Spleen (tissue), 11 donors: ENCODE measurements at regions not wholly inside any gene's neighbourhood (a gene's known extent, or its start where the extent isn't known, plus 50 kb on each side); places are given as distances from the start of the nearest gene placed in this dataset.

Experiments
- DNase-seq: peaks from one replicate; pipeline ENCODE4 v3.0.0-alpha.2; 2020
- H3K27ac ChIP-seq, 8 donors: fragments of 200-600 bp; sonication (generic) in 7 of 8; 1 replicate in 4 of 8; 2 replicates in 4 of 8; pipeline versions ENCODE4 v1.5.0 to v1.8.0; 2016 to 2021; ENCODE audit warnings: inconsistent platforms in 4 of 8, mild to moderate bottlenecking in 4 of 8, moderate library complexity in 1 of 8
- H3K27me3 ChIP-seq, 7 donors: fragments of 200-600 bp; sonication (generic) in 6 of 7; replicated peaks in 1 of 7; 1 replicate in 4 of 7; 2 replicates in 3 of 7; pipeline versions ENCODE4 v1.5.0 to v1.8.0; 2016 to 2021; ENCODE audit warnings: inconsistent platforms in 3 of 7, mild to moderate bottlenecking in 1 of 7
- H3K36me3 ChIP-seq, 6 donors: fragments of 200-600 bp; sonication (generic) in 5 of 6; 1 replicate in 4 of 6; 2 replicates in 2 of 6; pipeline versions ENCODE4 v1.5.0 to v1.8.0; 2016 to 2021; ENCODE audit warnings: inconsistent platforms in 2 of 6
- H3K4me1 ChIP-seq, 6 donors: fragments of 200-600 bp; sonication (generic) in 5 of 6; 1 replicate in 3 of 6; 2 replicates in 3 of 6; pipeline versions ENCODE4 v1.5.0 to v1.8.0; 2016 to 2021; ENCODE audit warnings: inconsistent platforms in 3 of 6
- H3K4me3 ChIP-seq, 8 donors: fragments of 200-600 bp; sonication (generic) in 7 of 8; 1 replicate in 4 of 8; 2 replicates in 4 of 8; pipeline versions ENCODE4 v1.5.0 to v1.8.0; 2016 to 2021; ENCODE audit warnings: inconsistent platforms in 4 of 8, mild to moderate bottlenecking in 4 of 8, moderate library complexity in 2 of 8
- H3K9me3 ChIP-seq, 8 donors: fragments of 200-600 bp; sonication (generic) in 7 of 8; 1 replicate in 4 of 8; 2 replicates in 4 of 8; pipeline versions ENCODE4 v1.5.0 to v1.8.0; 2016 to 2021; ENCODE audit warnings: inconsistent platforms in 4 of 8
- CTCF ChIP-seq, 11 experiments: fragments of 200-600 bp in 7 of 11; fragments of 450-650 bp in 4 of 11; sonication (generic) in 4 of 11; IDR thresholded peaks in 8 of 11; conservative IDR thresholded peaks in 3 of 11; 1 replicate in 7 of 11; 2 replicates in 4 of 11; pipeline versions ENCODE4 v1.4.0 to v1.8.0; 2016 to 2021; ENCODE audit warnings: antibody characterized with exemption in 11 of 11, inconsistent platforms in 4 of 11, mild to moderate bottlenecking in 1 of 11
- POLR2A ChIP-seq, 3 donors: fragments of 450-650 bp; IDR thresholded peaks; one replicate each; pipeline ENCODE4 v1.5.1; 2017; ENCODE audit warnings: antibody characterized with exemption in 3 of 3, mild to moderate bottlenecking in 1 of 3
- POLR2AphosphoS5 ChIP-seq, 3 donors: sonication (generic); formaldehyde crosslinking; IDR thresholded peaks; one replicate each; pipeline ENCODE4 v1.5.1; 2017; ENCODE audit warnings: antibody characterized with exemption in 3 of 3
- WGBS, 5 donors: extraction: QIAGEN DNeasy Blood & Tissue Kit in 3 of 5; methylation state at CpG; one replicate each; pipeline versions ENCODE4 v1.1.5 to v1.1.7; 2013 to 2018; 5-methylcytosine and 5-hydroxymethylcytosine counted together
- intact Hi-C: fragments of 100-400 bp; cut with DNase I; formaldehyde crosslinking; loops from one replicate; pipeline ENCODE4 v1.15.0; 2023; ENCODE audit warnings: low total_unique reads
- donor health status: healthy with polysubstance abuse.
- donor health status: DM: no; HTN: no; CAD: no; lungs with moderate emphysema.
- donor health status: DM: no; HTN: no; CAD: no.
- donor health status: Bipolar disorder and iron deficiency.
- donor health status: healthy.
- donor health status: DM: no; HTN: no; CAD: no.
- donor health status: DM: yes; HTN: yes; CAD: no.

- Histone ChIP-seq H3K27ac (no peak overlapping the region), H3K27me3 (no peaks in the 10 kb centered on the region), H3K9me3 (no peaks in the 10 kb centered on the region), H3K36me3 (no peaks in the 10 kb centered on the region), H3K4me1 (no peaks in the 10 kb centered on the region), H3K4me3 (no peak overlapping the region)
- no peak for DNase-seq
- intact Hi-C loops = no loop called here
- TF ChIP-seq CTCF (IDR thresholded peaks at IDR 0.05 in 8 of 11, conservative IDR thresholded peaks at IDR 0.05 in 3 of 11) = no peak
- no peak for TF ChIP-seq POLR2AphosphoS5 (IDR thresholded peaks at IDR 0.05)
- no peak for TF ChIP-seq POLR2A (IDR thresholded peaks at IDR 0.05)
Observed at GRCh38 chr7:25310896-25311295, 82.6 kb upstream of the NPVF start.

- Histone ChIP-seq H3K4me3 (no peak overlapping the region), H3K9me3 (no peaks in the 10 kb centered on the region), H3K27me3 (no peaks in the 10 kb centered on the region), H3K27ac (no peak overlapping the region), H3K4me1 (no peaks in the 10 kb centered on the region), H3K36me3 (no peaks in the 10 kb centered on the region)
- intact Hi-C loops = no loop called here
- no peak for TF ChIP-seq CTCF (IDR thresholded peaks at IDR 0.05 in 8 of 11, conservative IDR thresholded peaks at IDR 0.05 in 3 of 11)
- no peak for TF ChIP-seq POLR2A (IDR thresholded peaks at IDR 0.05)
- no peak for TF ChIP-seq POLR2AphosphoS5 (IDR thresholded peaks at IDR 0.05)
- DNase-seq = no peak
- WGBS, 5 donors = 74 to 96% (median 89%) methylated on average over 1 of the region's 1 CpG
Observed at GRCh38 chr7:25311346-25311745, 83.1 kb upstream of the NPVF start.

GRCh38 chr7:25312968-25313367 is 84.7 kb upstream of the NPVF start:
- WGBS, 5 donors = 67 to 86% (median 68%) methylated on average over 6 of the region's 6 CpGs
- H3K36me3 ChIP-seq = no peaks in the 10 kb centered on the region
- H3K4me1 ChIP-seq = peaks cover 0 to 3% (median 0%) of the 10 kb centered on the region in 6 donors
- peaks cover 0 to 6% (median 0%) of the 10 kb centered on the region in 7 donors for H3K27me3 ChIP-seq
- H3K9me3 ChIP-seq = no peaks in the 10 kb centered on the region
- no peak overlapping the region for H3K4me3 ChIP-seq
- intact Hi-C loops = no loop called here
- TF ChIP-seq CTCF (IDR thresholded peaks at IDR 0.05 in 8 of 11, conservative IDR thresholded peaks at IDR 0.05 in 3 of 11) (no peak), POLR2AphosphoS5 (IDR thresholded peaks at IDR 0.05) (no peak), POLR2A (IDR thresholded peaks at IDR 0.05) (no peak)
- H3K27ac ChIP-seq = no peak overlapping the region
- no peak for DNase-seq

- no peak overlapping the region for H3K4me3 ChIP-seq
- H3K27me3 ChIP-seq = peaks cover 0 to 6% (median 0%) of the 10 kb centered on the region in 7 donors
- no peaks in the 10 kb centered on the region for H3K36me3 ChIP-seq
- H3K4me1 ChIP-seq = peaks cover 0 to 7% (median 0%) of the 10 kb centered on the region in 6 donors
- intact Hi-C loops = no loop called here
- H3K9me3 ChIP-seq = no peaks in the 10 kb centered on the region
- no peak for DNase-seq
- H3K27ac ChIP-seq = no peak overlapping the region
- TF ChIP-seq POLR2A (IDR thresholded peaks at IDR 0.05) (no peak), CTCF (IDR thresholded peaks at IDR 0.05 in 8 of 11, conservative IDR thresholded peaks at IDR 0.05 in 3 of 11) (no peak), POLR2AphosphoS5 (IDR thresholded peaks at IDR 0.05) (no peak)
- WGBS, 5 donors = 37 to 79% (median 61%) methylated on average over 1 of the region's 1 CpG
Observed at GRCh38 chr7:25313526-25313925, 85.2 kb upstream of the NPVF start.
